ENCODE measurements at regions not wholly inside any gene's neighbourhood (a gene's known extent, or its start where the extent isn't known, plus 50 kb on each side); places are given as distances from the start of the nearest gene placed in this dataset.
"Not testable (repeated sequence)": the region's sequence is repeated elsewhere in the genome, so short reads cannot be mapped to it uniquely, and the experiment has no call there.

DNA sequence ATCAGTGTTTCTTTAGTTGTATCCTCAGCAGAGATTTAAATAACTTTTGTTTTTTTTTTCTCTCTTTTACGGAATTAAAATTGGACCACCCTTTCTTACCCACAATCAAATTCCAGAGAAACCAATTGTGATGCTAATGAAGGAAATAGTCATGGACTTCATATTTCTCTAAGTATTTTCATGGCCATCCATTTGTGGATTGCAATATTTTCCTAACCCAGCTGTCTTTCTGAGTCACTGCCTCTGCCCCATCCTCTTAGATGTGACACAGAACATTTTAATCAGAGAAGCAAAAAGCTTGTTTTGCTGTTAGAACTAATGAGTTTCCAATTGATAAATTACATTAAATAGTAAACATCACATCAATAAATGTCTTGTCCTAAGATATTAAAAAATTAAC lies 405.5 kb upstream of the ADGRB3 start:
- Histone ChIP-seq H3K27ac (ENCODE audit: insufficient read depth in 1 of 2, low read depth in 1 of 2, low read length in 2 of 2, poor library complexity in 1 of 2, severe bottlenecking in 2 of 2) (no peak overlapping the region), H3K36me3 (ENCODE audit: control insufficient read depth in 4 of 4, insufficient read depth in 4 of 4, low read length in 3 of 4) (no peaks in the 10 kb centered on the region), H3K4me1 (ENCODE audit: control extremely low read depth in 1 of 4, control insufficient read depth in 4 of 4, insufficient read depth in 4 of 4, low read length in 3 of 4) (no peaks in the 10 kb centered on the region), H3K4me3 (ENCODE audit: control insufficient read depth in 1 of 7, extremely low read depth in 1 of 7, insufficient read depth in 4 of 7, low read depth in 2 of 7, low read length in 6 of 7) (no peak overlapping the region), H3K9me3 (ENCODE audit: control extremely low read depth in 1 of 5, control insufficient read depth in 4 of 5, insufficient read depth in 2 of 5, low read depth in 1 of 5, low read length in 4 of 5) (no peaks in the 10 kb centered on the region), H3K27me3 (replicated peaks in 2 of 5; ENCODE audit: control insufficient read depth in 4 of 5, insufficient read depth in 5 of 5, low read length in 4 of 5) (no peaks in the 10 kb centered on the region)
- ChIA-PET POLR2A (no interaction called here), CTCF (no interaction called here)
- no CpG with 5 or more reads among the region's 1 CpG for WGBS (ENCODE audit: insufficient coverage)
- DNase-seq: no peak

GRCh38 chr6:68226460-68226859 lies 408.6 kb upstream of the ADGRB3 start:
- peak; percentile 1 to 31 (median 13) for DNase-seq
- WGBS (ENCODE audit: insufficient coverage): no CpG with 5 or more reads among the region's 3 CpGs
- CTCF ChIA-PET: interaction anchor here (0.9 to 1.7 kb wide), 2 partner anchors 9 to 1668 kb away, joined by 3 to 7 read pairs; no protein-coding TSS in a partner anchor
- H3K4me3 ChIP-seq (ENCODE audit: control insufficient read depth in 1 of 7, extremely low read depth in 1 of 7, insufficient read depth in 4 of 7, low read depth in 2 of 7, low read length in 6 of 7): no peak overlapping the region
- no peaks in the 10 kb centered on the region for H3K4me1 ChIP-seq (ENCODE audit: control extremely low read depth in 1 of 4, control insufficient read depth in 4 of 4, insufficient read depth in 4 of 4, low read length in 3 of 4)
- no peaks in the 10 kb centered on the region for H3K36me3 ChIP-seq (ENCODE audit: control insufficient read depth in 4 of 4, insufficient read depth in 4 of 4, low read length in 3 of 4)
- H3K27me3 ChIP-seq (replicated peaks in 2 of 5; ENCODE audit: control insufficient read depth in 4 of 5, insufficient read depth in 5 of 5, low read length in 4 of 5): no peaks in the 10 kb centered on the region
- no peak overlapping the region for H3K27ac ChIP-seq (ENCODE audit: insufficient read depth in 1 of 2, low read depth in 1 of 2, low read length in 2 of 2, poor library complexity in 1 of 2, severe bottlenecking in 2 of 2)
- no peaks in the 10 kb centered on the region for H3K9me3 ChIP-seq (ENCODE audit: control extremely low read depth in 1 of 5, control insufficient read depth in 4 of 5, insufficient read depth in 2 of 5, low read depth in 1 of 5, low read length in 4 of 5)
- POLR2A ChIA-PET: no interaction called here

DNA sequence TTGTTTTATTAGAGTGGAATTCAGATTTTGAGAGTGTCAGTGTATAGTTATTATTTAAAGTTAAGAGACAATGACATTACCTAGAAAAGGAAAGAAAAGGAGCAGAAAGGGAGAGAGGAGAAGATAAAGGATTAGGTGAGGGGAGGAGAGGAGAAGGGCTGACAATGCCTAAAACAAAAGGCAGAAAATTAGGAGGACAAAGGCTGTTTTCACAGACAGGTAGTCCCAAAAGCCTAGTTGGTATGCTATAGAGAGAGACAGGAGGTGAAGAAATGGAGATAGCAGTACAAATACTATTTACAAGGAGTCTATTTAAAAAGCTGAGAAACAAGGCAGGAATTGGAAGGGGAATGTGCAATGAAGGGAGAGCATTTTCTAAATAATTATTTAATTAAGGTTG lies 409.4 kb upstream of the ADGRB3 start:
- POLR2A ChIA-PET: no interaction called here
- no peak overlapping the region for H3K27ac ChIP-seq (ENCODE audit: insufficient read depth in 1 of 2, low read depth in 1 of 2, low read length in 2 of 2, poor library complexity in 1 of 2, severe bottlenecking in 2 of 2)
- H3K36me3 ChIP-seq (ENCODE audit: control insufficient read depth in 4 of 4, insufficient read depth in 4 of 4, low read length in 3 of 4): no peaks in the 10 kb centered on the region
- H3K9me3 ChIP-seq (ENCODE audit: control extremely low read depth in 1 of 5, control insufficient read depth in 4 of 5, insufficient read depth in 2 of 5, low read depth in 1 of 5, low read length in 4 of 5): no peaks in the 10 kb centered on the region
- H3K4me1 ChIP-seq (ENCODE audit: control extremely low read depth in 1 of 4, control insufficient read depth in 4 of 4, insufficient read depth in 4 of 4, low read length in 3 of 4): no peaks in the 10 kb centered on the region
- CTCF ChIA-PET: interaction anchor here (0.9 to 1.7 kb wide), 2 partner anchors 9 to 1667 kb away, joined by 3 to 7 read pairs; no protein-coding TSS in a partner anchor
- no peak for DNase-seq
- no peaks in the 10 kb centered on the region for H3K27me3 ChIP-seq (replicated peaks in 2 of 5; ENCODE audit: control insufficient read depth in 4 of 5, insufficient read depth in 5 of 5, low read length in 4 of 5)
- no peak overlapping the region for H3K4me3 ChIP-seq (ENCODE audit: control insufficient read depth in 1 of 7, extremely low read depth in 1 of 7, insufficient read depth in 4 of 7, low read depth in 2 of 7, low read length in 6 of 7)

GRCh38 chr6:68211242-68211795 lies 423.8 kb upstream of the ADGRB3 start:
- Histone ChIP-seq H3K36me3 (ENCODE audit: control insufficient read depth in 4 of 4, insufficient read depth in 4 of 4, low read length in 3 of 4) (no peaks in the 10 kb centered on the region), H3K4me3 (ENCODE audit: control insufficient read depth in 1 of 7, extremely low read depth in 1 of 7, insufficient read depth in 4 of 7, low read depth in 2 of 7, low read length in 6 of 7) (no peak overlapping the region), H3K27me3 (replicated peaks in 2 of 5; ENCODE audit: control insufficient read depth in 4 of 5, insufficient read depth in 5 of 5, low read length in 4 of 5) (no peaks in the 10 kb centered on the region), H3K9me3 (ENCODE audit: control extremely low read depth in 1 of 5, control insufficient read depth in 4 of 5, insufficient read depth in 2 of 5, low read depth in 1 of 5, low read length in 4 of 5) (peaks cover 0 to 3% (median 0%) of the 10 kb centered on the region in 5 experiments), H3K4me1 (ENCODE audit: control extremely low read depth in 1 of 4, control insufficient read depth in 4 of 4, insufficient read depth in 4 of 4, low read length in 3 of 4) (no peaks in the 10 kb centered on the region), H3K27ac (ENCODE audit: insufficient read depth in 1 of 2, low read depth in 1 of 2, low read length in 2 of 2, poor library complexity in 1 of 2, severe bottlenecking in 2 of 2) (no peak overlapping the region)
- ChIA-PET CTCF (no interaction called here), POLR2A (no interaction called here)
- no peak for DNase-seq
- no CpG with 5 or more reads among the region's 2 CpGs for WGBS (ENCODE audit: insufficient coverage)

GRCh38 chr6:68207612-68208011 lies 427.5 kb upstream of the ADGRB3 start:
- H3K27ac ChIP-seq (ENCODE audit: insufficient read depth in 1 of 2, low read depth in 1 of 2, low read length in 2 of 2, poor library complexity in 1 of 2, severe bottlenecking in 2 of 2); H3K27me3 ChIP-seq (replicated peaks in 2 of 5; ENCODE audit: control insufficient read depth in 4 of 5, insufficient read depth in 5 of 5, low read length in 4 of 5); H3K4me3 ChIP-seq (ENCODE audit: control insufficient read depth in 1 of 7, extremely low read depth in 1 of 7, insufficient read depth in 4 of 7, low read depth in 2 of 7, low read length in 6 of 7); H3K9me3 ChIP-seq (ENCODE audit: control extremely low read depth in 1 of 5, control insufficient read depth in 4 of 5, insufficient read depth in 2 of 5, low read depth in 1 of 5, low read length in 4 of 5); DNase-seq; CTCF ChIA-PET; H3K4me1 ChIP-seq (ENCODE audit: control extremely low read depth in 1 of 4, control insufficient read depth in 4 of 4, insufficient read depth in 4 of 4, low read length in 3 of 4); H3K36me3 ChIP-seq (ENCODE audit: control insufficient read depth in 4 of 4, insufficient read depth in 4 of 4, low read length in 3 of 4); POLR2A ChIA-PET: not testable (repeated sequence)

- no peak overlapping the region for H3K27ac ChIP-seq (ENCODE audit: insufficient read depth in 1 of 2, low read depth in 1 of 2, low read length in 2 of 2, poor library complexity in 1 of 2, severe bottlenecking in 2 of 2)
- no peak overlapping the region for H3K4me3 ChIP-seq (ENCODE audit: control insufficient read depth in 1 of 7, extremely low read depth in 1 of 7, insufficient read depth in 4 of 7, low read depth in 2 of 7, low read length in 6 of 7)
- H3K9me3 ChIP-seq (ENCODE audit: control extremely low read depth in 1 of 5, control insufficient read depth in 4 of 5, insufficient read depth in 2 of 5, low read depth in 1 of 5, low read length in 4 of 5): peaks cover 0 to 2% (median 0%) of the 10 kb centered on the region in 5 experiments
- CTCF ChIA-PET: no interaction called here
- POLR2A ChIA-PET: no interaction called here
- DNase-seq: no peak
- no peaks in the 10 kb centered on the region for H3K4me1 ChIP-seq (ENCODE audit: control extremely low read depth in 1 of 4, control insufficient read depth in 4 of 4, insufficient read depth in 4 of 4, low read length in 3 of 4)
- no peaks in the 10 kb centered on the region for H3K27me3 ChIP-seq (replicated peaks in 2 of 5; ENCODE audit: control insufficient read depth in 4 of 5, insufficient read depth in 5 of 5, low read length in 4 of 5)
- no peaks in the 10 kb centered on the region for H3K36me3 ChIP-seq (ENCODE audit: control insufficient read depth in 4 of 4, insufficient read depth in 4 of 4, low read length in 3 of 4)
Measured at GRCh38 chr6:68200929-68201328, 434.2 kb upstream of the ADGRB3 start.

GRCh38 chr6:68197356-68197755 lies 437.7 kb upstream of the ADGRB3 start:
- Histone ChIP-seq H3K4me3 (ENCODE audit: control insufficient read depth in 1 of 7, extremely low read depth in 1 of 7, insufficient read depth in 4 of 7, low read depth in 2 of 7, low read length in 6 of 7) (no peak overlapping the region), H3K27ac (ENCODE audit: insufficient read depth in 1 of 2, low read depth in 1 of 2, low read length in 2 of 2, poor library complexity in 1 of 2, severe bottlenecking in 2 of 2) (no peak overlapping the region), H3K9me3 (ENCODE audit: control extremely low read depth in 1 of 5, control insufficient read depth in 4 of 5, insufficient read depth in 2 of 5, low read depth in 1 of 5, low read length in 4 of 5) (peaks cover 0 to 8% (median 0%) of the 10 kb centered on the region in 5 experiments), H3K36me3 (ENCODE audit: control insufficient read depth in 4 of 4, insufficient read depth in 4 of 4, low read length in 3 of 4) (no peaks in the 10 kb centered on the region), H3K27me3 (replicated peaks in 2 of 5; ENCODE audit: control insufficient read depth in 4 of 5, insufficient read depth in 5 of 5, low read length in 4 of 5) (no peaks in the 10 kb centered on the region), H3K4me1 (ENCODE audit: control extremely low read depth in 1 of 4, control insufficient read depth in 4 of 4, insufficient read depth in 4 of 4, low read length in 3 of 4) (no peaks in the 10 kb centered on the region)
- ChIA-PET POLR2A (no interaction called here), CTCF (no interaction called here)
- DNase-seq: no peak
- no CpG with 5 or more reads among the region's 1 CpG for WGBS (ENCODE audit: insufficient coverage)

Data from common myeloid progenitor, CD34-positive (primary cell).